CD4-positive, alpha-beta T cell treated with Interleukin-6 for 4 hours (primary cell): ENCODE measurements at regions not wholly inside any gene's neighbourhood (a gene's known extent, or its start where the extent isn't known, plus 50 kb on each side); places are given as distances from the start of the nearest gene placed in this dataset.

Experiments
- DNase-seq: peaks from one replicate; pipeline ENCODE4 v3.0.0-alpha.2; 2020; ENCODE audit warnings: mixed read lengths

DNA sequence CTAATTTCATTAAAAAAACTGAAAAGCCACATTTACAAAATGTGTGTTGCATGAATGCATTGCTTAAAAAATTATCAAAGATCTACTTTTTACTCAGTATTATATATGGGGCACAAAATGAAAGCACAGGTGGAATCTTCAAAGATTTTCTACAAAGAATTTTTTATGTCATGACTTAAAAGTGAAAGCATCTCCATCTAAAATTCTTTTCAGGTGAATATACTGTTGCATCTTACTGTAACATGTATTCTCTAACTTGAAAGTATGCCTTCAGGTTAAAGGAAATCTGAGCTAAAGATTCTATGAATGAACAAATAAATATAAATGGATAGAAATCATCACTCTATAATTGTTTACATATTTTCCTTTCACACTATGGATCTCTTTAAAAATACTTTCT, 66.8 kb upstream of the WDR75 start:
- no peak for DNase-seq

DNA sequence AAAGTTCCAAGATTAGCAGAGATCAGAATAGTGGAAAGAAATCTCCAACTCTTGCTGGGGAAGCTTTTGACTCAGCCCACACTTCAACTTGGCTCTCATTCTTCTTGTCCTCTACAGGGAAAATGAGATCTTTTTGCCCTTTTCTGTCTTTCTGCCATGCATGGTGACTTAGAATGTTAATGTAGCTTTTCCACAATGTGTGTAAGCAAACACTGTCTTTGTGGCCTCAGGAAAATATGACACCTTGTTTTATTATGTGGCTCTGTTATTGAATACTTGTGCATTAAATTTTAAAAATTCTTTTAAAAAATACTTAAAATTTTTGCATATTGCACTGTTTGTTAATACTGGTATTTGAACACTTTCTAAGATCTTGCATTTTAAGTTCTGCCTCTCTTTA, 65.4 kb upstream of the WDR75 start:
- no peak for DNase-seq

DNA sequence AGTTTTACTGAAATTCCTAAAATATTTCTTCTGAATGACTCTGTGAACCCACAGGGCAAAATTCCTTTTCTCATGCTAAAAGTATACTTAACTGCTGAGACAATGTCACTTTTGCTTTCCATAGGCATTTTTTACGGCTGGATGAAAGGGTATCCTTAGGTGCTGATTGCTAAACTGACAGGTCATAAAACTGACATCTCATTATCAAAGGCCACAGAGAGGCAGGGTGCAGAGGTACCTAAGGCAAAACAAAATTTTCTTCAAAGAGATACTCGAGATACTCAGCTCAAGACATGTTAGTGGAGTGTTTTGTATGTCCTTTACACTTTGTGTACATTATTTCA, 62.0 kb upstream of the WDR75 start:
- no peak for DNase-seq

DNA sequence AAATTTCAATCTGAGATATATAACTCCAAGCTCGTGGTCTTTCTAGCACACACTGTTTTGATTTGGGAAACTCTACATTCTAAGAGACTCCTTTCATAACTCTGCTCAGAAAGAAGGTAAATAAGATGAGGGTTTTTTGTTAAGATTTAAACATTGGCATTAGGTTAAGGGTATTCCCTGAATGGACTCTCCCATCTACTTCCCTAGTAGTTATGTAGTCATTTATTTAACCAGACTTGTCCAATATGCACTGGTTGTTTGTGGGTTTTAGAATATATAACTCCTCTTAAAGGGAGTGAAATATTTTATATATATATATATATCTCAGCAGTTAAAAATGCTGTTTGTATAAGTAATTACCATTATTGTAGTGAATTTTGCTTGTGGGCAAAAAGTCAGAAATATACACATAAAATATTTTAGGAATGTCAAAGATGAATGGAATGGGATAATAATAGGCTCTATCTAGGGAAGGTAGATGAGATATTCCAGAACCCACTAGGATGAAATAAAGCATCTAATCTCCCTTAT, 61.5 kb upstream of the WDR75 start:
- no peak for DNase-seq

DNA sequence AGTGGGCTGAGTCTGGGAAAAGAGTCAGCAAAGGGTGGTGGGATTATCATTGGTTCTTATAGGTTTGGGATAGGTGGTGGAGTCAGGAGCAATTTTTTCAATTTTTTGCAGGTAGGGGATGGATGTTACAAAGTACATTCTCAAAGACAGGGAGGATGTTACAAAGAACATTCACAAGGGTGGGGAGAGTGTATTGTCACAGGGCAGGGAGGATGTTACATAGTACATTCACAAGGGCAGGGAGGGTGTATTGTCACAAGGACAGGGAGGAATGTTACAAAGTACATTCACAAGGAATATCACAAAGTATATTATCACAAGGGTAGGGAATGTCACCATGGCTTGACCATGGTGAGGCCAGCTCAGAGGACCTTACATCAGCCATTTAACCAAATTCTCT, 58.6 kb upstream of the WDR75 start:
- no peak for DNase-seq

DNA sequence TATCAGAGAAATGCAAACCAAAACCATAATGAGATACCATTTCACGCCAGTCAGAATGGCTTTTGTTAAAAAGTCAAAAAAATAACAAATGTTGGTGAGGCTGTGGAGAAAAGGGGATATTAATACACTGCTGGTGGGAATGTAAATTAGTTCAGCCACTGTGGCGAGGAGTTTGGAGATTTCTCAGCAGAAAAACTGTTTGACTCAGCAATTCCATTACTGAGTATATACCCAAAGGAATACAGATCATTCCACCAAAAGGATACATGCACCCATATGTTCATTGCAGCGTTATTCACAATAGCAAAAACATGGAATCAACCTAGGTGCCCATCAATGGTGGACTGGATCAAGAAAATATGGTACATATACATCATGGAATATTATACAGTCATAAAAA, 54.5 kb upstream of the WDR75 start:
- no peak for DNase-seq

DNA sequence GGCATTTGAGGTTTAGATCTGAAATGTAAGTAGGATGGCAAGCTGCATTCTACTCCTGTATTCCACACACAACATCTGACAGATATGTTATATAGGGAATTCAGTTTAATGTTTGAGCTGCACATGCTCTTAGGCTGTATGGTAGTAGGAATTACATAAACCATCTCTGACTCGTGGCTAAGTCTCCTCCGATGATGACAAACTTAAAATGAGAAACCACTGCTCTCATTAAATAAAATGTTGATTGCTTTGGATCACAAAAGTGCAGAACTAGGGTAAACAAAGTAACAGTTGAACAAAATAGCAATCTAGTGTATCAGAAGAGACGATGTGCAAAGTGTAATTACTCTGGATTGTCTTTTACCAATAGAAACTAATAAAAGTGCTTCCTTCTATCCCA, 50.1 kb upstream of the WDR75 start:
- no peak for DNase-seq
